ENCODE measurements at regions not wholly inside any gene's neighbourhood (a gene's known extent, or its start where the extent isn't known, plus 50 kb on each side); places are given as distances from the start of the nearest gene placed in this dataset.
"Not testable (repeated sequence)": the region's sequence is repeated elsewhere in the genome, so short reads cannot be mapped to it uniquely, and the experiment has no call there.

- DNase-seq (ENCODE audit: extremely low read depth in 1 of 11, low read depth in 9 of 11, low spot score in 4 of 11) = no peak
Measured at GRCh38 chr3:1456781-1457311, 364.0 kb downstream of the CNTN6 start.

- DNase-seq (ENCODE audit: extremely low read depth in 1 of 11, low read depth in 9 of 11, low spot score in 4 of 11) = no peak
Measured at GRCh38 chr3:1462371-1462770, 369.5 kb downstream of the CNTN6 start.

GRCh38 chr3:1462856-1463450 is 370.1 kb downstream of the CNTN6 start:
- DNase-seq (ENCODE audit: extremely low read depth in 1 of 11, low read depth in 9 of 11, low spot score in 4 of 11) = no peak

- DNase-seq (ENCODE audit: extremely low read depth in 1 of 11, low read depth in 9 of 11, low spot score in 4 of 11) = not testable (repeated sequence)
Measured at GRCh38 chr3:1465091-1465490, 372.3 kb downstream of the CNTN6 start.

GRCh38 chr3:1468145-1468544 is 375.3 kb downstream of the CNTN6 start:
- no peak for DNase-seq (ENCODE audit: extremely low read depth in 1 of 11, low read depth in 9 of 11, low spot score in 4 of 11)

DNA sequence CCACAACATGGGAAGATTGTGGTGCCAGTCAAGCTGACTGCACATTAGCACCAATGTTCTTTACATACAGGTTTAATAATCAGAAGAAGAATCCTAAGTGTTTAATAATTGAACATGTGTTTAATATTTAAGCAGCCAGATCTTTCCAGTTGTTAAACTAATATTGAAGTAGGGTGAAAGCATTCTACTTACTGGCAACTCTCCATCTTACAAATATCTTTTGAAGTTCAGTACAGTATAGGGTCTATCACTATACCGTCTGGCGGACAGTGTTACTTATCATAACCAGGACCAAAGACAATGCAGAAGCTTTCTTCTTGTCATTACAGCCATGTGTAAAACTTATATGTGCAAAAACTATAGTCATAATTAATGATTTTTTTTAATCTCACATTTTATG is 376.4 kb downstream of the CNTN6 start:
- no peak for DNase-seq (ENCODE audit: extremely low read depth in 1 of 11, low read depth in 9 of 11, low spot score in 4 of 11)

GRCh38 chr3:1469687-1470086 is 376.9 kb downstream of the CNTN6 start:
- DNase-seq (ENCODE audit: extremely low read depth in 1 of 11, low read depth in 9 of 11, low spot score in 4 of 11) = no peak

DNA sequence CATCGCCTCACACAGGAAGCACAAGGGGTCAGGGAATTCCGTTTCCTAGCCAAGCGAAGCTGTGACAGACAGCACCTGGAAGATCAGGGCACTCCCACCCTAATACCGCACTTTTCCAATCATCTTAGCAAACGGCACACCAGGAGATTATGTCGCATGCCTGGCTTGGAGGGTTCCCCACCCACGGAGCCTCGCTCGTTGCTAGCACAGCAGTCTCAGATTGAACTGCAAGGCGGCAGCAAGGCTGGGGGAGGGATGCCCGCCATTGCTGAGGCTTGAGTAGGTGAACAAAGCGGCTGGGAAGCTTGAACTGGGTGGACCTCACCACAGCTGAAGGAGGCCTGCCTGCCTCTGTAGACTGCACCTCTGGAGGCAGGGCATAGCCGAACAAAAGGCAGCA is 384.8 kb downstream of the CNTN6 start:
- DNase-seq (ENCODE audit: extremely low read depth in 1 of 11, low read depth in 9 of 11, low spot score in 4 of 11) = no peak

DNA sequence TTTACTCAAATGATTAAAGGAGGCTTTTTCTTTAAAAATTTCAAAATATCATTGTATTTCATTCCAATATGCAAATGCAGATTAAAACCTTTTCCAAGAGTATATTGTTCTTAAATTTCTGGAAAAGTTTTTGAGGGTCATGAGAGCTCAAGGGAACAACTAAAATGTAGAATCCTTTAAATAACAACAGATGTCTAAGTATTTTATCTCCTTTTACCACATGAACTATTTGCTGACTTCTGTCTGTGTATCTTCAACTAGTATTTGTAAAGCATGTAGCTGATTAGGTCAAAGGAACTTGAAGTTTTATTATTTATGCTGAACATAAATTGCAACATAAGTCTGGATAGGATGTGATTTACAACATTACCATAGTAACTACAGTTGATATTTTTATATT is 402.6 kb downstream of the CNTN6 start:
- DNase-seq (ENCODE audit: extremely low read depth in 1 of 11, low read depth in 9 of 11, low spot score in 4 of 11) = no peak

DNA sequence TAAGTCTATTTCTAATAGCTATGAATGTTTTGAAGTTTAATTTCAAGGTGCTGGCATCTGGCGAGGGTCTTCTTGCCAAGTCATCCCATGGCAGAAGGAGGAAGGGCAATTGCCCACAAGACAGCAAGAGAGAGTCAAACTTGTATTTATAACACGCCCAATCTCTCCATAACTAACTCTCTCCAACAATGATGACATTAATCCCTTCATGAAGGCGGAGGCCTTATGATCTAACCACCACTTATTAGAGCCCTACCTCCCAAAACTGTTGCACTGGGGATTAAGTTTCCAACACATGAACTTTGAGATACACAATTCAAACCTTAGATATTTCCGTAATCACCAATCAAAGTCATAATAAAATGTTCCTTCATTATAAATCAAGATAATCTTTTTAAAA is 406.9 kb downstream of the CNTN6 start:
- no peak for DNase-seq (ENCODE audit: extremely low read depth in 1 of 11, low read depth in 9 of 11, low spot score in 4 of 11)

- no peak for DNase-seq (ENCODE audit: extremely low read depth in 1 of 11, low read depth in 9 of 11, low spot score in 4 of 11)
Measured at GRCh38 chr3:1501406-1502115, 408.7 kb downstream of the CNTN6 start.

DNA sequence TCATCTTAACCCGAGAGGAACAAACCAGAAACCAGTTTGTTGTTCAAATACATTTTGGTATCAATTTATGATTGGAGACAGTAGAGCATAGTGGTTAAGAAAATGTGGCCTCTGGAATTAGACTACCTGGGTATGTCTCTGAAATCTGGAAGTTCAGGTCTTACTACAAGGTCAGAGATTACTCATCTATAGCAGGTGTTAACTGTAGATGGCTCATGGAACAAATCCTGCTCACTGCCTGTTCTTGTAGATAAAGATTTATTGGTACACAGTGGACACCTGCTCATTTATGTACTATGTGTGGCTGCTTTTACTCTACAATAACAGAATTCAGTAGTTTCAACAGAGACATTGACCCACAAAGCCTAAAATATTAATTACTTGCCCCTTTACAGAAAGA is 413.3 kb downstream of the CNTN6 start:
- DNase-seq (ENCODE audit: extremely low read depth in 1 of 11, low read depth in 9 of 11, low spot score in 4 of 11) = no peak

GRCh38 chr3:1513662-1514061 is 420.8 kb downstream of the CNTN6 start:
- no peak for DNase-seq (ENCODE audit: extremely low read depth in 1 of 11, low read depth in 9 of 11, low spot score in 4 of 11)

- peak in 3 of 11 donors; percentile 8 to 13 (median 12) for DNase-seq (ENCODE audit: extremely low read depth in 1 of 11, low read depth in 9 of 11, low spot score in 4 of 11)
Measured at GRCh38 chr3:1515882-1516281, 423.1 kb downstream of the CNTN6 start.

- DNase-seq (ENCODE audit: extremely low read depth in 1 of 11, low read depth in 9 of 11, low spot score in 4 of 11) = no peak
Measured at GRCh38 chr3:1527786-1528185, 435.0 kb downstream of the CNTN6 start.

- no peak for DNase-seq (ENCODE audit: extremely low read depth in 1 of 11, low read depth in 9 of 11, low spot score in 4 of 11)
Measured at GRCh38 chr3:1528621-1529020, 435.8 kb downstream of the CNTN6 start.

GRCh38 chr3:1529676-1530075 is 436.9 kb downstream of the CNTN6 start:
- DNase-seq (ENCODE audit: extremely low read depth in 1 of 11, low read depth in 9 of 11, low spot score in 4 of 11) = no peak

GRCh38 chr3:1531981-1532380 is 439.2 kb downstream of the CNTN6 start:
- DNase-seq (ENCODE audit: extremely low read depth in 1 of 11, low read depth in 9 of 11, low spot score in 4 of 11) = peak in 1 of 11 donors; percentile 18

GRCh38 chr3:1532935-1533606 is 440.2 kb downstream of the CNTN6 start:
- DNase-seq (ENCODE audit: extremely low read depth in 1 of 11, low read depth in 9 of 11, low spot score in 4 of 11) = no peak

GRCh38 chr3:1533763-1534162 is 440.9 kb downstream of the CNTN6 start:
- DNase-seq (ENCODE audit: extremely low read depth in 1 of 11, low read depth in 9 of 11, low spot score in 4 of 11) = no peak
